ENCODE measurements at regions not wholly inside any gene's neighbourhood (a gene's known extent, or its start where the extent isn't known, plus 50 kb on each side); places are given as distances from the start of the nearest gene placed in this dataset.

DNA sequence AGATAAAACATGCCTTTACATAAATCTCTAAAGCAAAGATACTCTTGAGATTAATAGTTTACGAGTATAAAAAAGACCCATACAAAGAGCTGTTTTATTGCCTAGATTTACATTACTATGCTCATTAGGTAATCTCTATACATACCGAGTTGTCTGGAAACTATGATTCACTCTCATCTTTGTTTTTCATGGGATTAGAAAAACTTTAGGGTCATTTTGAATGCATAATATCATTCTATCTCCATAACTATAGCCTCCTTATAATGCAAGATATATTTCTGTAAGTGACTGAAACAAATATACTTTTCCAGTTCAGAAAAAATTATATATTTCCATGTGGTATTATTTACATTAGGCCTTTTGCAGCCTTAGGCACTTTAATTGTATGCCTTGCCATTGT is 1088.7 kb upstream of the ARRDC3 start:
- peak; percentile 3 for DNase-seq

DNA sequence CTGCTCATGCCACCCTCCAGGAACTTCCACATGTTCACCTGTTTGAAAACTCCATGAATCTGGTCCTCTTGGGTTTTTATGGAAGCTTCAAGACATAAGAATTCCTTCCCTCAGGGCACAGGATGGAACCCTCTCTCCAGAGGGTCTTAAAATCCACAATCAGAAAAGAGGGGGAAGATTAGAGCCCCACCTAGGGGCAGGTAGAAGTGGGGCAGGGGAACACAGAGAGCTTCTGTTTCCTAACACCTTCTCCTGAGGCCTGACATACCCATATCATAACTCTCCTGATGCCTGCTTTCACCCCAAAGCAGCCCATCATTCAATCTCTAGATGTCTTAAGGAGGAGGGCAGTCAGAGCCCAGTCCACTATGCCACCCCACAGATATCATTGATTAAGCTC is 1087.7 kb upstream of the ARRDC3 start:
- DNase-seq = no peak

DNA sequence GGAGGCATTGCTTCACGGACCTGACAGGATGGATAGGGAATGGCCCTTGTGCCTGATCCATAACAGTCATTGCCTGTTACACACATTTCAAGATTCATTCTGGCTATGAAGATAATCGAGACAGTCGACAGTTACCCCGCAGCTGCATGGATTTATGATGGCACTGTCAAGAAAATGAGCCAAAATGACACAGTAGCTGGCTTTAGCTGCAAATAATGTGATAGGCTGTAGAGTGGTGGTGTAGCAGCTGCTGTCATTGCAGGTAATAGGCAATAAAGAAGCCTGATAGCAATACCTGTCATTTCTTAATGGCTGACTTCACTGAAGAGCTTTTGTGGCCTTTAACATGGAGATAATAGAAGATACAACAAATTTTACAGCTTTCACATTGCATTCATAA is 1085.2 kb upstream of the ARRDC3 start:
- no peak for DNase-seq

DNA sequence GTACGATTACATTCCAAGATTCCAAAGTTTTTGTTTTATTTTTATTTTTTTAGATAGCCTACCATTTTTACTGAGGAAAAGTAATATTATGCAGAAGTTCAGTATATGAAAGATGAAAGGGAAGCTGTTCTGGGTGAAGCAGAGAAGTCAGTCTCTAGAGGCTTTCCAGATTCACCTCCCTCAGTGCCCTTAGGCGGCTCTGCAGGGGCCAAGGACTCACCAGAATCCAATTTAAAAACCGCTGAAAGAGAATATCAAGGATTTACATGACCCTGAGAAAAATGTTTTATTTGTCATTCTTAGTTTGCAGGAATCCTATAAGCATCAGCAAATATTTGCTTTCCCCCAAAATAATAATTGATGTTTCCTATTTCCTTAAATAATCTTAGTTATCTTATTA is 1084.6 kb upstream of the ARRDC3 start:
- no peak for DNase-seq

DNA sequence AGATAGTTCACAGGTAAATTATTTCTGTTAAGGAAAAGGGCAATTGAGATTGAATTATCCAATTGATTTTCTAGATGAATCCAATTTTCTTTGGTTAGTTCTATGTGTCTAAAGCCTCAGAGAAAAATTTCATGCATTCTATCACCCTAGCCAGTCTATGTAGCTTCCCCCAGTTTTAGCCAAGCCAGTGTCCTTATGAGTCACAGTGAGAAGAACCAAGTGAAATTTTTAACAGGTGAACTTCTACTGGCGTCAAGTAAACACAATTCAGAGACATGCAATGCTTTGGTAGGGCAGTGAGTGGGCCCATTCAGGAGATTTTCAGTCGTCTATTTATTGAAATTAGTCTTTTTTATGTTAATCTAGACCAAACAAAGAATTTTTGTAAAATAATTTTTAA is 1077.4 kb upstream of the ARRDC3 start:
- no peak for DNase-seq

DNA sequence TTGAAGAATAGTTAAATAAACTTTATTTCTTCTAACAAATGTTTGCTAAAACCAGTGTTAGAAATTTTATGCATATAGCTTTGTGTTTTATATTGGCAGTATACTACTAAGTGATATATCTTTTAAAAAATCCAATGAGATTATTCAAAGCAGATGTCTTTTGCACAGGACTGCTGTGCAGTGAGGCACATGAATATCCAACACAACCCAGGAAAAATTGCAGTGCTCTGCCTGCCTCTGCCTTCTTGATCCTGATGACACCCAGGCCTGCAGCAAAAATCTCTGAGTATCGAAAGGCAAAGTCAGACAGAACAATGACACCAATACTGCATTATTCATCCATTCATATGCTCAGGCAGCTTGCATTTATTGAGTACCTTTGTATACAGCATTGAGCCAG is 1076.5 kb upstream of the ARRDC3 start:
- no peak for DNase-seq

DNA sequence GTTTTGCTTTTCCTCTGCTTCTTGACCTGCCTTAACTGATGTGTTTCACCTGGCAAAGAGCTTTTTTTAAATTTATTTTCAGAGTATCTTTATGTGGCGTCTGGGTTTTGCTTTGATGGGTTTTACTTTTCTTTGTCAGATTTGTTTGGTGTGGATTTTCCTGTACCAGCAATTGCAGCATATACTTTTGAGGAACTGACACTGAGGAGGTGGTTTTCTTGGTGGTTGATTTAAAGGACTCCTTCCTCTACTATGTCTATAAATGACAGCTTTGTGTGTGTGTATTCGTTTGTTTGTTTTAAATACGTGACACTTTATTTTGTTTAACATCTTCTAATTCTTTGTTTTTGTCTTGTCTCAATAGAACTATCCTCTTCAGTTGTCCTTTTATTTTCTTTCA is 1071.9 kb upstream of the ARRDC3 start:
- DNase-seq = no peak

DNA sequence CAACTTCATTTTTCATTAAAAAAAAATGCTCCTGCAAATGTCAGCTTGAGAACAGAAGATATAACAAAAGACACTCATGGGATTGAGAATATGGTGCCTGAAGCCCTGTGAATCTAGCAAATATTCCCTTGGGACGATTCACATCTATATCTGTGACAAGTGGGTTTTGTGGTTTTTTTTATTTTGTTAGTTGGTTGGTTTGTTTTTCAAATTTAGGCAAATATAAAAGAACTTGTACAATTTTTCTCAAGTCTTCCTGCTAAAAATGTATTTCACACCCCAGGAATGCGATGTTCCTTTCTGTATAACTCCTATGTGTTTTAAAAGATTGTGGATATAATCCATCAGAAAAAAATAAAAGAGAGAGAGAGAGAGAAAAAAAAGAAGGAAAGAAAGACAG is 1061.8 kb upstream of the ARRDC3 start:
- DNase-seq = peak; percentile 33

DNA sequence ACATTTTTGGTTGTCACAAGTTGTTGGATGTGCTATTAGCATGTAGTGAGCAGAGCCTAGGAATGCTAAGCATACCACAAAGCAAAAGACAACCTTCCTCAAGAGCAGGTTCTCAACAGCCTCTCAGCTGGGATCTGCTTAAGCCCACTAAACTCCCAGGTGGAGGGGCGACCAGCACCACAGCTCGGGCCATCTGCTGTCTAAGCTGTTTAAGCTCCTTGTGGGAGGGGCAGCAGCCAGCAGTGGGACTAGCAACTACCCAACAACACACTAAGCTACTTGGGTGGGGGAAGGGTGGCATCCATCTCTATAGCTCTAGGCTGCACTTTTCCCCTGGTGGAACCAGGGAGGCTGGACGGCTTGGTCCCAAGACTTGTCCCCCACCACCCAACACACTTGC is 1052.7 kb upstream of the ARRDC3 start:
- no peak for DNase-seq

DNA sequence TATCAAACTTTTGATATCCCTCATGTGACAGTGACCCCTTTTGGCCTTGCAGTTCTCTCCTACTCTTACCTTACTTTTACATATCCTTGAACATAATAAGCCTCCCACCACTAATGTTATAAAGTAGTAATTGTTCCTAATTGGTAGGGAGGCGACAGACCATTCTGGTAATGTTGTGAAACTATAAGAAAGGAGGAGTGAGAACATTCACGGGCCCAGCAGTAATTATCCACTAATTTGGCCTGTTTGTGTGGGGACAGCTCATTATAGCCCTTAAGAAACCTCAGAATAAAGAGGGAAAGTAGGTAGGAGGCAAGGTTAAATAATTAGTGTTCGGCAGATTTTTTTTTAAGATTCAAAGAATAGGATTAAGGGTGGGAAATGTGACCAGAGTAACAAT is 1046.5 kb upstream of the ARRDC3 start:
- DNase-seq = no peak

DNA sequence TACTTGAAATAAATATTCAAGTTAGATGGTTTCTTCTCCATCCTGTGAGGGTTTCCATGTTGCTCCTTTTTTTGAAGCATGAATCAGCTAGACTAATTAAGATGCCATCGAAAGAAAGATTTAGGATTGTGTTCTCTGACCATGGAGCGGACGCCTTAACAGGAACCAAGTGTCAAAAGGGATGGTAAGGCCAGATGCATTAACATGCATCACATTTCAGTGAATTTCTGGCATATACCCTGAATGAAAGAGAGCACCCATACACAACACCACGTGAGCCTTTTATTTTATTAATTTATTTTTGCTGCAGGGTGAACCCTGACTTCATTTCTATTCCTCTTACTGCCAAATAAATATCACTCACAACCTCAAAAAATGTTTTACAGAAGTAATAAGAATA is 1045.3 kb upstream of the ARRDC3 start:
- DNase-seq = no peak

DNA sequence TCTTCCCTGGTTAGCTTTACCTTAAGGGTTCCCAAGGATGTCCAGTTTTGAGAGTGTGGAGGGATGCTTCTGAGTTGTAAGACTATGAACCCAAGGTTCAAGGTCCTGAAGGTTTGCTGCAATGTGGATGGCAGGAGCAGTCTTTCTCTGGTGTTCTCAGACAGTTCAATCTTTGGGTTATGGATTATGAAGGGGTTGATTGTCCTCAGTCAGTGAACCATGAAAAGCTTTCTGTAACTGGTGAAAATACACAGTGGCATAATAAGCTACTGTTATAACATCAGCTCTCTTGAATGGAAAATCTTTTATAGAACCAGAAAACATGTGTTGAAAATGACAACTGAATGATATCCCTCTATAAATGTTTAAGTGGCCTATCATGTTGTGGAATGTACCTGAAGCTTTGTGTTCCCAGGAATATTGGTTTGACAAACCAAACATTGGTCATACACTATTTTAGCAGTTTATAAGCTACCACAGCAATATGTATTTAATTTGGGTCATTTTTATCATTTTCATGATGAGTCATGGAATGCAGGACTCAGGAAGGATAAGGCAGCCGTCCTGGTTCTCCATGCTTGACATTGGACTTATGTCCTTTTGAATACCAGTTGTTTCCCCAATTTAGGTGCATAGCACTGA is 1041.8 kb upstream of the ARRDC3 start:
- no peak for DNase-seq

DNA sequence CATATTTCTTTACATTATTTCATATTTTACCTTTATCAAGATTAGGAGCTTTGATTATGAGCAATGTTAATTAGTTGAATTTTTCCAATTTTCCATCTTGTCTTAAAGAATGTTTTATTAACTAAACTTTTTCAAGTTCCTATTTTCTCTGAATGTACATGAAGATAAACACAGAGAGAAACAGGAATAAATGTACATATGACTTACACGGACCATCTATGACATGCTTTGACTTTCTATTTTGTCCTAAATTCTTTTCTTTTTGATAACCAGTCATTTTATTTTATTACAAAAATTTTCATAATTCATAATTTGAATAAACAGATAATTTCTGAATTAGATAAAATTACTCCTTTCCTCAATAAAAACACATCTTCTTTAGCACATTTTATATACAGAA is 1038.8 kb upstream of the ARRDC3 start:
- no peak for DNase-seq

DNA sequence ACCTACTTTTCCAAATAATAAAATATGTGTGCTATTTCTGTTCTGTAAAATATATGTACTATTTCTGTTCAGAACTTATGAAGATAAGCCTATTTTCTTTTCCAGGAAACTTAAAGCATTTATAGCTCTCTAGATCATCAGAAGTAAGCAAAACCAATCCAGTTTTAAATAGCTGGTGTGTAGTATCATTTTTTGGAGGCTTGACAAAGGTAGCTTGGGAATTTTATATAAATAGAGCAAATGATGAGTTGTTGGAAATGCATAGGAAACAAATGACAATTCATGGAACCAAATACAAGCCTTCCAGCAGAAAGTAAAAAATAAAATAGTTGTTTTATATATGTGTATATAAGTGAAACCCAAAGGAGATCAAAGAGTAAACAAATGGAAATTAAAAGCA is 1038.1 kb upstream of the ARRDC3 start:
- no peak for DNase-seq

DNA sequence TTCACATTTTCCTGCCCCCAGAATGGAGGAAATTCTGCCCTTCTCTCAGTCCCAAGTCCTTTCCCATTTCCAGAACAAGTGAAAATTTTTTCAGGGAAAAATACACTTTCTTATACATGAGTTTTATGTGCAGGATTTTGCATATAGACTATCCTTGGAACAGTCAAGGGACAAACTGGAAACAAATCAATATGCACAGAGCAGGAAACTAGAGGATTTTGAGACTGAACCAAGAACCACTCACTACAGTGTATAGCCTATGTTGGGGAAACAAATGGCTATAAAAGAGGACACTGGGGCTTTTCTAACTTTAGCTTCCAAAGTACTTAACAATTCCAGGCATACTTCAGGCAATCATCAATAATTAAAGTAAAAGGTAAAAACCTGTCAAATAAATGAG is 1036.1 kb upstream of the ARRDC3 start:
- DNase-seq = no peak

DNA sequence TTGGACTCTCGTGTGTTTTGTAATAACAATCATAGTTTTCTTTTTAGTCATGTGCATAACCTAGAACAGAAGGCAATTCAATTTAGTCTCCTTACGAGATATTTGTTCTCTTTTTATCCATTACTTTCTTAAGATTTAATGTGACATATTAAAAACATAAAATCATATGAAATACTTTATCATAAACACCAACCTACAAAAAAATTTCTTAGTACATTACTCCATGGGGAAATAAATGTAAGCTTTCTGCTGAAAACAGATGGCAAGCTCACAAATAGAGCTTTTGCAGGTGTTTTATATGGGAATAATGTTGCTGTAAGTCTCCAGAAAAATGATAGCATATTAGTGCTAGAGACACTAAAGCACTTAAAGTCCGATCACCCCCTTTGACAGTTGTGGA is 1035.2 kb upstream of the ARRDC3 start:
- no peak for DNase-seq

DNA sequence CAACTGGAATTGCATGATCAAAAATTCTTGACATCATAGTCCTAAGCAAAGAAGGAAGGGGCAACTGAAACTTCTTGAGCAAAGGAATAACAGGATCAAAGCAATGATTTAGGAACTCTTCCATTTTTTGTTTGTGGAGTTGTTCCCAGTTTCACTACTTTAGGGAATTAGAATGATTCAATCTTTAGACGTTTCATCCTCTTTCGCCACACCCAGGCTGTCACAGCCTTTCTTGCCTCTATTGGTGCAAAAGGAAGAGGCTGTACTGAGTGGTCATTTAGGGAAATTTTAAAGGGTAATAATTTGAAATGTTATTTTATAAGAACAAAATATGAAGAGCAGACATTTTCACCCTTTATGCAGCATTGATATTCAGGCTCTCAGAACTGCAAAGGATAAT is 1026.0 kb upstream of the ARRDC3 start:
- peak; percentile 8 for DNase-seq

DNA sequence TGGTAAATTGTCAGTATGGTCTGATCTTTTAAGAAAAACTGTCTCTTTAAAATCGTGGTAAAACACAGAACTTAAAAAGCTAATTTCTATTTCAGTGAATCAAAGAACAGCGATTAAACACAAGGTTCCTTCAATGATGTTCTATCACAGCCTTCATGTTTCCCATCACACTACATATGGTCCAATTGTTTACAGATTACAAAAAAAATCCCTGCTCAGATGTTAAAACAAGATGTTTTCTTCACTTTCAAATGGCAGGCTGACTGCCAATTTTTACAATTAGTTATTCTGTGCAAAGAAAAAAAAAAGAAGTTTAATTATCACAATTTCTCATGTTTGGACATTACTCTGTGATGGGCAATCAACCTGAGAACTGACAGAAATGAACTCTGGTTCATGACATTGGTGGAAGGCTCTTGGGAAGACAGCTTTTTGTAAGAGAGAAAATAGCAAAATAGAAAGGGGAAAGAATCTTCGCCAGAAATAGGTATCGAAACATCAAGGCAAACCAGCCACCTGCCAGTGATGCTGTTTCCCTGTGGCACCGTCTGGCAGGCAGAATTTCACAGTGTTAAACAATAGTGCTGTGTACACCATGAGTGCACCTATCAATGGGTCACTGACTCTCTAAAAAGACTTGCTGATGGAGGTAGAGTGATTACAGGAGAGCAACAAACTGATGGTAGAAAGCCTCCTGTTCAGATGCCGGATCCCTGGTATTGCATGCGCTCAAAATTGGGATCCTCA is 1020.0 kb upstream of the ARRDC3 start:
- no peak for DNase-seq

DNA sequence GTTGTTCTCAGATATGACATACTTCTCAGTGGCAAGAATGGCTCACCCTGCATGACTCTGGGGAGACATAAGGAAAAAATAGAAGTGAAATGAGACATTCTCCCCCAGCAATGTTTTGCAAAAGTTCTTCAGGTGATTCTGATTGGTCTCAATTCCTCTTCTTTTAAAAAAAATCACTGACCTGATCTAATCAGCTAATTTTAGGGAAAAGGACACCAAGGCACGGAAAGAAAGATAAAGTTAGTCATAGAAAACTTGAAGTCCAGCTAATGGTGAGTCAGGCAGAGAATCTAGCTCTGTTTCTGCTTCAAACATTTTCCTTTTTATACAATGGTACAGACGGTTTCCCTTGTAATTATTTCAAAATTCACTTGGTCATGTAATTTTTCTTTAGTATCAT is 1018.9 kb upstream of the ARRDC3 start:
- DNase-seq = no peak

DNA sequence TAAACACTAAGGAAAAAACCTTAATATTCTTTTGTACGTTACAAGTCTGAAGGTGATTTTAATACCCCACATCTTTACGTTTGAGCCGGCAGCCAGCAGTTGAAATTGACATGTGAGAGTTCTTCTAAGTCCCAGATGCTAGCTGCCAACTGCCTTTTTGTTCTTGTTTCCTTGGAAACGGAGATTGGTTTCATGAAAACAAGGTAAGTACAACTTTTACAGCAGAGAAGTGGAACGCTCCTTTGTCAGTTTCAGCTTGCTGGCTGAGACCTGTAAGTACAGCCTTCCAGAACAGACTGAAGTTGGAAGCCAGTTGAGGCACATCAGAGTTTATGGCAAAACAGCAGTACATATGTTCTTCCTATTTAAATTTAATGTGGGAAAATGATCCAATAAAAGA is 1018.4 kb upstream of the ARRDC3 start:
- no peak for DNase-seq

DNA sequence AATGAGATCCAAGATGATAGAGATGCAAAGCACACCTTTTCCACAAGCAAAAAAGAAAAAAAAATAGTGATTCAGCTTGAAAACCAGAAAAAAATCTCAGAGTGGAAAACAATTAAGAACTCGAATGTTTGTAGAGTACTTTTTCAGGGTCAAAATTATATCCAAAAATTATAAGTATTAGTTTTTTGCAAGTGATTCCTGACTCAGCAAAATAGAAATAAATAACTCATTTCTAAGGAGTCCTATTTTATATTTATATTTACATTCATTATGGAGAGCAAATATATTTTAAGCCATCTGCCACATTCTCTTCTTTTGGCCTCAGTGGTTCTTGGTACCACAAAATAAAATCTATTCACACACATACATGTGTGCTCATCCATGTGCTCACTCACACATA is 1011.8 kb upstream of the ARRDC3 start:
- DNase-seq = no peak

DNA sequence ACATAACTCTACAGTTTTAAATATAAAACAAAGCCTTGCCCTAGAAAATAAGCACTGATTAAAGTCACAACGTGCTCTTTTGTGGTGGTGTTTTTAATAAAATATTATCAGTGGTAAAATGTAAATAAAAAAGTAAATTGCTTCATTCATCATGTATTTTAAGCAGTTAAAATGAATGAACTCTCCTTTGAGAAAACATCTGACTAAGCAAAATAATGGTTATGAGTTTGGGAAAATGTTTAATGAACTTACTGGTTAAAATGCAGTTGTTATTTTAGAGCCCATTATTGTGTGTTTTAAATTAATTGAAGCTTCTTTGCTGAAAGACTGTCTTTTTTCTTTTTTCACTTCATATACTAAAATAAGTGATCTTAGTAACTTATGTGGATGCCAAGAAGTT is 1007.5 kb upstream of the ARRDC3 start:
- no peak for DNase-seq

DNA sequence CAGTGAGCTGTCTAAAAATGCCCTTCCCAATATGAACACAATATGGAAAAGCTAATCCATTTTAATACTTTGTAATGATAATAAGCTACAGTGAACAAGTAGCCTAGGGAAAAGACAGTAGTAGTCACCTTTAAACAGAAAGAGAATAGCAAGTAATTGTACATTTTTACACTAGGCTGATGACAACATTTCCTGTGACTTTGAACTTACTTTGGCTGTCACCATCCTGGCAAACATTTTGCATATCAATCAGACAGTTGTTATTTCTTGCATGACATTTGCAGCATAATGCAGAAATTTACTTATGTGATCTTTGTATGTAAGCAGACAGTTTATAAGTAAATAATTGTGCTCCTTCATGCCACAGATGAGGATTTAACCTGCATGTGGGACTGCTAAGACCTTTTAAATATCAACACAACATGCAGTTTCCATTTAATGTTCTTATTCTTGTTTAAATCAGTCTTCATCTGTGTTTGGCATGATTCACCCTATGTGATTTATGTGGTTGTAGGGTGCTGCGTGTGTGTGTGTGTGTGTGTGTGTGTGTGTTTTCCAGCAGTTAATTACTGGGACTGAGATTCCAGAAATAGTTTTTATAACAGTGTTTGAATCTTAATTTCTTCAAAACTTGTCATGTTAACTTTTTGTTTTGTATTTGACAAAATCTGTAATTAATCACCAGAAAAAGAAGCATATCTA is 997.1 kb upstream of the ARRDC3 start:
- DNase-seq = peak; percentile 31

DNA sequence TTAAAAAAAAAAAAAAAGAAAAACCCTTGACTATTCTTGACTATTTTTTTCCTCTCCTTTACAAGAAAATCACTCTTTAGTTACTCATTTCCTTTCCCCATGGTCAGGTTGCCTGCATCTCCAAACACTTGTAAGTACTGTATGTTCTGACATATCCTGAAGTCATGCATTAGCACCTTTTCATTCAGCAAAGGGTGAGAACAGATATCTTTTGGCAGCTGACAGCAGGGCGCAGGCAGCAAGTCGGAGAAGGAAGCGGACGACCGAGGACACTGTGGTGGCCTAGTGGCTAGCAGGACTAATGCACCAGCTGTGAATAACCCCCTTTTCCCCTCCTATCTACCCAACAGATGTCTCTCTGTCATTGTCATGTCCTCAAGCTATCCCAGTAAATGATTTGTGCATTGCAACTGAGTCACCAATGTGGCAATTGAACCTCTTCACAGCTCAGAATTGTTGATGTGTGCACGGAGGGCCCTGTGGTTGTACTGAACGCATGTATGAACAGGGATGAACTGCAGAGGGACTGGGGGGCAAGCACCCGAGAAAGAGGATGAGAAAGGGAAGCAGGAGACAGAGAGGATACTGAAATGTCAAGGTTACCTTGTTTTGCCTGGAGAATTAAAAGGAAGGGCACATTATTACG is 996.0 kb upstream of the ARRDC3 start:
- no peak for DNase-seq

Data from fibroblast of skin of scalp (primary cell).